GM19395 (cell line): ENCODE measurements at regions not wholly inside any gene's neighbourhood (a gene's known extent, or its start where the extent isn't known, plus 50 kb on each side); places are given as distances from the start of the nearest gene placed in this dataset.
"Not testable (repeated sequence)": the region's sequence is repeated elsewhere in the genome, so short reads cannot be mapped to it uniquely, and the experiment has no call there.

Experiments used
- ATAC-seq: cut with Tn5 transposase; IDR thresholded peaks from one replicate; pipeline ENCODE4 v1.9.1; 2021; ENCODE audit warnings: mild to moderate bottlenecking, moderate library complexity; ENCODE audit not compliant: unreplicated experiment

- ATAC-seq, result not testable (repeated sequence)
Measured at GRCh38 chr2:111439237-111439636, 318.5 kb downstream of the BCL2L11 start.

GRCh38 chr2:111441614-111442013 is 320.9 kb downstream of the BCL2L11 start:
- ATAC-seq, result not testable (repeated sequence)

- ATAC-seq, result not testable (repeated sequence)
Measured at GRCh38 chr2:111442767-111443454, 322.2 kb downstream of the BCL2L11 start.

- not testable (repeated sequence) for ATAC-seq
Measured at GRCh38 chr2:111444516-111444915, 323.8 kb downstream of the BCL2L11 start.

- ATAC-seq, result not testable (repeated sequence)
Measured at GRCh38 chr2:111445191-111445929, 324.6 kb downstream of the BCL2L11 start.

GRCh38 chr2:111445941-111446340 is 325.2 kb downstream of the BCL2L11 start:
- ATAC-seq, result not testable (repeated sequence)

GRCh38 chr2:111447482-111447881 is 326.8 kb downstream of the BCL2L11 start:
- not testable (repeated sequence) for ATAC-seq

- not testable (repeated sequence) for ATAC-seq
Measured at GRCh38 chr2:111448796-111449195, 328.1 kb downstream of the BCL2L11 start.

- ATAC-seq, result not testable (repeated sequence)
Measured at GRCh38 chr2:111450526-111450925, 329.8 kb downstream of the BCL2L11 start.

GRCh38 chr2:111451692-111452199 is 331.0 kb downstream of the BCL2L11 start:
- peak; percentile 10 for ATAC-seq

GRCh38 chr2:111452208-111452607 is 331.5 kb downstream of the BCL2L11 start:
- ATAC-seq, result peak; percentile 76

- not testable (repeated sequence) for ATAC-seq
Measured at GRCh38 chr2:111453308-111453707, 332.6 kb downstream of the BCL2L11 start.

GRCh38 chr2:111453816-111454215 is 333.1 kb downstream of the BCL2L11 start:
- ATAC-seq, result not testable (repeated sequence)

GRCh38 chr2:111454404-111454803 is 333.7 kb downstream of the BCL2L11 start:
- peak; percentile 76 for ATAC-seq

GRCh38 chr2:111455016-111456015 is 334.6 kb downstream of the BCL2L11 start:
- not testable (repeated sequence) for ATAC-seq

GRCh38 chr2:111457191-111457590 is 336.5 kb downstream of the BCL2L11 start:
- not testable (repeated sequence) for ATAC-seq

GRCh38 chr2:111460901-111461300 is 340.2 kb downstream of the BCL2L11 start:
- not testable (repeated sequence) for ATAC-seq

GRCh38 chr2:111461831-111462230 is 341.1 kb downstream of the BCL2L11 start:
- not testable (repeated sequence) for ATAC-seq

GRCh38 chr2:111462572-111462971 is 341.9 kb downstream of the BCL2L11 start:
- ATAC-seq, result not testable (repeated sequence)

- ATAC-seq, result not testable (repeated sequence)
Measured at GRCh38 chr2:111463238-111463848, 342.6 kb downstream of the BCL2L11 start.
